DMS53 treated with DMSO at 0.1 percent for 48 hours (cell line): ENCODE measurements at regions not wholly inside any gene's neighbourhood (a gene's known extent, or its start where the extent isn't known, plus 50 kb on each side); places are given as distances from the start of the nearest gene placed in this dataset.
A peak's percentile ranks its signal among the peaks of the same experiment; 100 is the strongest.
"Not testable (repeated sequence)": the region's sequence is repeated elsewhere in the genome, so short reads cannot be mapped to it uniquely, and the experiment has no call there.

Source experiments
- DNase-seq: peaks from one replicate; lab custom pipeline; 2025; ENCODE audit not compliant: unreplicated experiment; lab: John Stamatoyannopoulos, UW

DNA sequence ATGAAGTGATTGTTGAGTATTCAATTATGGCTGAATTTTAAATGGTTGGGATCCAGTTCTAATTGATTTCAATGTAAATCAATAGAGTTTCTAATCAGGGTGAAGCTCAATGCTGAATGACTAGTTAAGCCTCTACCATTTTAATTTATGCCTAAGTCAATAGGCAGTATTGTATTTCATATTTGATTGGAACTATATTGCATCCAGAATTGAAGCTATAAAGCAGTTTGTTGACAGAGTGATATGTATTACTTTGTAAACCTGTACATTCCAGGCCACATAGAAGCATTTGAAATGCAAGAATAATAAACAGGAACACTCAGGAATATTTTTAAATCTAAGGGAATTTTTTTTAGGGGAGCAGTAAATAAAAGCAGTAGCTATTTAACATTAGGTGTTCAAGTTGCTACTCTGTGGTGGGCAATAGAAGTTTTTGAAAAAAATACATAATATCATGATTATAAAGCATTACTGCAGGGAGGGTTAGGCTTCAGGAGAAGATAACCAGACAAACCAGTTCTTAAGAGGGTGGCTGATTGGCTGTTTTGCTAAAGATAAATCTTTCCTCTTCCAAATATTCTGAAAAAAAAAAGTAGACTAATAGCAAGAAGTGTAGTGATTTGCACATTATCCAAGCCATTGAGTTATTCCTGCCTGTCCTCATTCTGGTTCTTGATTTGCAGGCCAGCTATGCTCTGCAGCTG is 492.0 kb upstream of the MEF2C start:
- DNase-seq, result peak; percentile 71

- DNase-seq, result peak; percentile 74
Observed at GRCh38 chr5:89374144-89374784, 491.3 kb upstream of the MEF2C start.

DNA sequence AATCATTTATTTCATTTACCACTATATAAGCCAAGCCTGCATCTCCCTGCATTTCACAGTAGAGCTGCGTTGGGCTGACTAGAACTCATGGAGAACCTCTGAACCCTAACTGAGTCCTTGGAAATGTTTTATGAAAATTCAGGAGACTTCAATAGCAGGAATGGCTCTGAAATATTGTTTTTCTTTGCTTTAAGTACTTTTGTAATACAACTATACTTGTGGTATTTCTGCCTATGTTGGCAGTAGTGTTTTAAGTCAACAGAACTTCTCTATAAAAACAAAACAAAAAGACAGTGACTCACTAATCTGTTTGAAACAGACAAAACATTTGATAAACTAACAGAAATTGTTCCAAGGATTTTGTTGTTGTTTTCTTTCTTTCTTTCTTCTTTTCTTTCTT is 489.2 kb upstream of the MEF2C start:
- DNase-seq, result peak; percentile 36

DNA sequence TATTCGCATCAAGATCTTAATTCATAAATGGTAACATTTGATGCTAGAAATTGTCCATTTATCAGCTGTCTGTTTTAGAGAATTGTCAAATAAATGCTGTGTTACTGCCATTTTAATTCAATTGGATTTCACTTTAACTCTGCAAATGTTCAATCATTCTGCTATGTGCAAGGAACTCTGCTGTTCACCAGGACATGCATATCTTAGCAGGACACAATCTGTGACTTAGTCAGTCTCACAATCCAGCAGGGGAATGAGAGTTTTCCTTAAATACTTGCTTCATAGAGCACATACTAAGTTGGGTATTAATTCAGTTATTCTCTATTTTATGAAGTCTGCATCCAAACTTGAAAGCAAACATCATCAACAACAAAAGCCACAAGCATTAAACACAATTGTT is 488.7 kb upstream of the MEF2C start:
- no peak for DNase-seq

DNA sequence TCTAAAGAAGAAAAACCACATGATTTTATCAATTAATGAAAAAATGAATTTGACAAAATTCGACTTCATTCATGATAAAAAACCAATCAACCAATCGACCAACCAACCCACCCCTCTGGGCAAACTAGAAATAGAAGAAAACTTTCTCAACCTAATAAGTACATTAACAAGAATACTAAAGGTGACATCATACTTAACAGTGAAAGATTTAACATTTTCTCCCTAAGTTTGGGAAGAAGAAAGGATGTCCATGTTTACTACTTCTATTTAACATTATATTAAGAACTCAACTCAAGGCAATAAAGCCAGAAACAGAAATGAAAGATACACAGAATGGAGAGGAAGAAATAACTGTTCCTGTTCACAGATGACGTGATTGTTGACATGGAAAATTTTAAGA is 476.1 kb upstream of the MEF2C start:
- DNase-seq, result no peak

DNA sequence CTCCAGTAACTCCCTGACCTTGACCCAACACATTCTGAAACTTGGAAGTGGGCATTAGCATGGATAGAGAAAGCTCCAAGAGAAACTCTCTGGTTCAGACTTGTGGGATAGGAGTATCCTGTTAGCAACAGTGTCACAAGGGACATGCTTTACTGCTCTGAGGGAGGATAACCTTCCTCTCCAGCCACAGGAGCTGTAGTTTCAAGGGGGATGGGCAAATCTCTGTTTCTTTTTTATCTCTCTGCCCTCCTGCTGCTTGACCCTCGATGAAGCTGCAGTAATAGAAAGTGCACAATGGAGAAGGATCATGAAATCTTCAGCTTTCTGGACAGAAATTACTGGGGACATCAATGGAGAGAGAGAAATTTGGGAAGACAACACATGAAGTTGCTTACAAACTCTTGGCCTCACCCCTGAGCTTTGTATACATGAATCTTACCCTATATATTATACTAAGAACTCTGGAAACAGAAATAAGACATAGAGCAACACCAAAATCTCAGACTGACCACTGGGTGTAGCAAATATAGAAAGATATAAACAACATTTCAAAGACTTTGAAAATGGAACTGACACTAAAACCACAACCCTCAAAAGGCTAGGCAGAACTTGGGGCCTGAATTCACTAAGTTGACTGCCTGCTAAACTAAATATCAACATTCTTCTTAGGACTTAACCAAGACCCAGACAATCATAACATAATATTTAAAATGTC is 471.0 kb upstream of the MEF2C start:
- no peak for DNase-seq

DNA sequence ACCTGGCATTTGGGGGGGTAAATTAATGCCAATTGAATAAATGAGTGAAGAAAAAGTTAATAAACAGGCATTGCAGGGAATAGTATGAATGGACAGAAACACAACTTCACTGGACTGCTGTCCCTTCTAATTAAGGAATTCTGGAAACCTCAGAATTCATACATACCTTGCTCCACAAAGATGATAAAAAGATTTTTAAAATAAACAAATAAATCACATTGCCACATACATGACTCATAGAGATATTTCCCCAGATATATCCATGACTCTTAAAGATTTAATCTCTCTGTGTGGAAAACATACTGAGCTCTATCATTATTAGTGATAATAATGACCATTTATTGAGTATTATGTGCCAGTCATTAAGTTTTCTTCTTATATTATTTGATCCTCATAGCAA is 469.0 kb upstream of the MEF2C start:
- DNase-seq, result no peak

DNA sequence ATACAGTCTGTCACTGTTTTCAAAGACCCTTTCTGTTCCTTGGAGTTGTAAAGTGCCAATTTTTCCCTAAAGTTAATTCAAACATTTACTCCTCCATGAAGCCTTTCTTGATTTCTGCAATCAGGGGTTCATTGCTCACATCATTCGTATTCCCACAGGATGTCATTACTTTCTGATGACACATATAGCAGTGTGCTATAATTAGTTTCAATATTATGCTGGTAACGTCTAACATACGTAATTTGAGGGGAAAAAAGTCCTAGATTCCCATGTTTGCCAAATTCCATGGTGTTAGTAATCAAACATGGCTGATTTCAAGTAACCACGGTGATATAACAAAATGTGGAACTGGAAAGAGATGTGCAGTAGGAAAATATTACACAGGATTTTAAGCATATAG is 468.2 kb upstream of the MEF2C start:
- no peak for DNase-seq

GRCh38 chr5:89350684-89351083 is 467.7 kb upstream of the MEF2C start:
- no peak for DNase-seq

DNA sequence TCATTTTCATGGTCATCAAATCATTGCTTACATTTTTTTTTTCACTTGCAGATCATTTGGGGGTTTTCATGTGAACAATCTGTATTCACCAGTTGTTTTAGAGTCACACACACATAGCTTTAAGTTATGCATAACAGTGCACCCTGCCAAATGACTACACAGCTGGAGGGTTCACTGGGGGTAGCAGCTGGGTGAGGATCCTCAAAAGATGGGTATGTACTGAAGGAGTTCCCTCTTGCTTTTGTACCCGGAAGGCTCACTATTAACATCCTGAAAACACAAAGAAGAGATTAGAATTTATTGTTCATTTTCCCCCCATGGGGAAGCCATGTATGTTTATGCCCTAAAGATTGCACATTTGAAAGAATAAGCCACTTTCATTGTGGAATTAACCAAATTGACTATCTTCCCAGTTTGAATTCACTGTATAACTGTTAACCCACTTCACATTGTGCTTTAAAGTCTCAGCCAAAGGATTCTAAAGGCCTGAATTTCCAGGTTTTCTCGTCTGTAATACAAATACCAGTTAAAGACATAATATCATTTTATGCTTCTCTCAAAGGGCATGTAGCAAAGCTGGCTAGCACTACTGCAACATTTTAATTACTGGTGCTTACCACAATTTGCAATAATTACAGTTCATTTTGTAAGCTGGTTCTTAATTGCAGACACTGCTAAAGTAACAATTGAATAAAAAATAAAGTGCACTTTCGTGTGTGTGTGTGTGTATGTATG is 466.4 kb upstream of the MEF2C start:
- DNase-seq, result no peak

- no peak for DNase-seq
Observed at GRCh38 chr5:89346573-89346972, 463.6 kb upstream of the MEF2C start.

DNA sequence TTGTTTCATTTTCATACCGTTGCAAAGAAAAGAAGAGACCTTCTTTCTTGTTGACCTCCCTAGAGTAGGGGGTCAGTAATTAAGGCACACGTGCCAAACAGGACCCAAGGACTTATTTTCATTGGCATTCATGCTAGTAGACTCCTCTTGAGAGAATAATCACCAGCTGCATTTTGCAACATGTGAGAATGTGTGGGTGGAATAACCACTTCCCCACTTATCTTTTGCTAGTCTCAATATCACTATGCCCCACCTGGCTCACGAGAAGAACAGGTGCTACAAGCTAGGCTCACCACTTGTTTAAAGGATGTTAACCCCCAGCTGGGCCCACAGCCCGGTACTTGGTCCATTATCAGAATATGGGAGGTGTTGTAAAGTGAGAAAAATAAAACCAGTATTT is 460.7 kb upstream of the MEF2C start:
- DNase-seq, result peak; percentile 41

DNA sequence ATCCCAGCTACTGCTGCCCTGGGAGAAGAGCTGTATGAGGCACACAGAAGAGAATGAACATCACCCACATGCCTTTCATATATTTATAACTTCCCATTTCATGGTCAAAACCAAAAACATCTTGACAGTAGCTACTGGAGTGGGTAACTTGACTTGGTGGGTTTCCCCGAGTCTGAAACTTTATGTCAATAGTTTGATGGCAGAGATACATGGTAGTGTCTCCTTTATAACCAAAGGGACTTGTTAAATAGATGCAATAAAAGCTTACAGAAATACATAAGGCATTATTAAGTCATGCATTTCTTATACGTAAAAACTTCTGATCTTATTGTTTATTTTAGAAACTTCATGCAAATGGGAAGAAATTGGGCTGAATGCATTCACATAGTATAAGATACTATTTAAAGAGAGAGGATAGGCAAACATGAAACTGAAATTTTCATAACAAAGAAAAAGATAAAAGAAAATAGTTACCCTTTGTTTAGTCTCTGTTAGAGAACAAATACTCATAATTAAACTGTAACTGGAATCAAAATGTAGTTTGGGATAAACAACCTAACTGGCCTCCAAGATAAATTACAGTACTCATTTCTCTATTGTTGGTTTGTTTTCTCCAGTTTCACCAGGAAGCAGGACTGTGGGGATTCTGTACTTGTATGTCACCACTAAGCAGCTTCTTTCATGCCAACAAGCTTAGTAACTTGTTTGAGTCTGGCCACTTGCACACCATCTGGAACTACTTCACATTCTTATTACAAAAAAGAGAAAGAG is 459.3 kb upstream of the MEF2C start:
- DNase-seq, result peak; percentile 48

DNA sequence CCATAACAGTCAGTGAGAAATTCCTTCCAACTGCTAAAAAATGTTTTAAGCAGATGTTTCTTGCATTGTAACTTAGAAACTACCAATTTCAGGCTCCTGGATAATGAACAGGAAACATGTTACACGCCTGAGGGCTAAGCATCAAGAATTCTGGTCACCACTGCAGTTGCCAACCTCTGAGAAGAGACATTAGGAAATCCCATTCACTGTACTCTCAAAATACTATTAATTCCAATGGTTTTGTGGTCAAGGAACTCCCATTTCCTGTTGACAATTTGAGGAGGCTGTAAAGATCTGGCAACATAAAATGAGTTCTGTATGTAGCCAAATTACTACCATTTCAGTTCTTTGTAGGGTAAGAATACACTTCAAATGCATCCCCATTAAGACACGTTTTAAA is 456.0 kb upstream of the MEF2C start:
- DNase-seq, result no peak

- DNase-seq, result no peak
Observed at GRCh38 chr5:89336111-89336510, 453.1 kb upstream of the MEF2C start.

- no peak for DNase-seq
Observed at GRCh38 chr5:89330140-89330539, 447.2 kb upstream of the MEF2C start.

- no peak for DNase-seq
Observed at GRCh38 chr5:89327608-89328007, 444.6 kb upstream of the MEF2C start.

DNA sequence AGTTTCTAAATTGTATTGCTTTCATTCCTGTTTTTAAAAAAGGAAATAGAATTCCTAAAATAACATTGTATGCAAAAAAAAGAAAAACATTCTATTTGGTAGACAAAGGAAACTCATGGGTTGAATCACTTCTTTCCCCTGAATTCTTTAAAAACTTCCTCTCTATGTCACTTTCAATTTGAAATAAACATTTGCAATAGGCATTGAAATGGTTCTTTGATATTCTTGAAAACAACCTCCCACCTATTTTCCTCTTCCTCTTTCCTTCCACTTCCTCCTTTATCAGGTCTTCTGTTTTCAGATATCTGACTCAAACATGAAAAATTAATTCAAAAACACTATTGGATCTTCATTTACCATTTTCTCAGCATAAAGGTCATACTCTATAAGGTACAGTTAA is 442.0 kb upstream of the MEF2C start:
- no peak for DNase-seq

- no peak for DNase-seq
Observed at GRCh38 chr5:89320421-89321277, 437.7 kb upstream of the MEF2C start.

DNA sequence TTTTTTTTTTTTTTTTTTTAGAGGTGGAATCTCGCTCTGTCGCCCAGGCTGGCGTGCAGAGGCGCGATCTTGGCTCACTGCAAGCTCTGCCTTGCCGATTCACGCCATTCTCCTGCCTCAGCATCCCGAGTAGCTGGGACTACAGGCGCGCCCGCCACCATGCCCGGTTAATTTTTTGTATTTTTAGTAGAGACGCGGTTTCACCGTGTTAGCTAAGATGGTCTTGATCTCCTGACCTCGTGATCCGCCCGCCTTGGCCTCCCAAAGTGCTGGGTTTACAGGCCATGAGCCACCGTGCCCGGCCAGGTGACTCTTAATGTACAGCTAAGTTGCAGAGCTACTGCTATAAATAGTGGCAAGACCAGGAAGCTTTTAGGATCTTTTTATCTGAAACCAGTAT is 434.9 kb upstream of the MEF2C start:
- not testable (repeated sequence) for DNase-seq
